GM18867 (cell line): ENCODE measurements at regions not wholly inside any gene's neighbourhood (a gene's known extent, or its start where the extent isn't known, plus 50 kb on each side); places are given as distances from the start of the nearest gene placed in this dataset.

Source experiments
- ATAC-seq: cut with Tn5 transposase; IDR thresholded peaks from one replicate; pipeline ENCODE4 v1.9.1; 2021; ENCODE audit warnings: mild to moderate bottlenecking, moderate library complexity; ENCODE audit not compliant: unreplicated experiment

- ATAC-seq: no peak
These were observed 208.6 kb upstream of the SFRP2 start for GRCh38 chr4:153997516-153997915.

GRCh38 chr4:153989505-153989904 lies 200.6 kb upstream of the SFRP2 start:
- no peak for ATAC-seq

GRCh38 chr4:153988492-153989363 lies 199.8 kb upstream of the SFRP2 start:
- ATAC-seq: no peak

GRCh38 chr4:153987291-153987690 lies 198.4 kb upstream of the SFRP2 start:
- ATAC-seq: no peak

- no peak for ATAC-seq
These were observed 188.1 kb upstream of the SFRP2 start for GRCh38 chr4:153976954-153977353.

GRCh38 chr4:153974452-153974851 lies 185.6 kb upstream of the SFRP2 start:
- no peak for ATAC-seq

- no peak for ATAC-seq
These were observed 185.1 kb upstream of the SFRP2 start for GRCh38 chr4:153973942-153974341.

GRCh38 chr4:153971899-153972298 lies 183.0 kb upstream of the SFRP2 start:
- ATAC-seq: no peak

GRCh38 chr4:153970169-153970568 lies 181.3 kb upstream of the SFRP2 start:
- no peak for ATAC-seq

- ATAC-seq: no peak
These were observed 180.7 kb upstream of the SFRP2 start for GRCh38 chr4:153969542-153969941.

- no peak for ATAC-seq
These were observed 177.8 kb upstream of the SFRP2 start for GRCh38 chr4:153966641-153967040.

GRCh38 chr4:153963216-153963615 lies 174.3 kb upstream of the SFRP2 start:
- no peak for ATAC-seq

GRCh38 chr4:153962311-153963039 lies 173.6 kb upstream of the SFRP2 start:
- ATAC-seq: no peak

GRCh38 chr4:153955327-153955726 lies 166.4 kb upstream of the SFRP2 start:
- ATAC-seq: no peak

GRCh38 chr4:153954654-153955053 lies 165.8 kb upstream of the SFRP2 start:
- no peak for ATAC-seq

- no peak for ATAC-seq
These were observed 161.5 kb upstream of the SFRP2 start for GRCh38 chr4:153950100-153950979.

GRCh38 chr4:153948041-153948440 lies 159.2 kb upstream of the SFRP2 start:
- no peak for ATAC-seq

GRCh38 chr4:153947124-153947523 lies 158.2 kb upstream of the SFRP2 start:
- no peak for ATAC-seq

GRCh38 chr4:153945704-153946103 lies 156.8 kb upstream of the SFRP2 start:
- ATAC-seq: no peak

- no peak for ATAC-seq
These were observed 155.0 kb upstream of the SFRP2 start for GRCh38 chr4:153943738-153944415.

GRCh38 chr4:153940916-153941315 lies 152.0 kb upstream of the SFRP2 start:
- no peak for ATAC-seq
